Lung (tissue), 11 donors: ENCODE measurements at regions not wholly inside any gene's neighbourhood (a gene's known extent, or its start where the extent isn't known, plus 50 kb on each side); places are given as distances from the start of the nearest gene placed in this dataset.

Experiments used
- ATAC-seq: fragments of 200-7000 bp; cut with Tn5 transposase; one replicate; pipeline ENCODE4 v1.9.1; 2020; ENCODE audit warnings: moderate number of reproducible peaks; ENCODE audit not compliant: insufficient read depth, low FRiP score
- DNase-seq, 3 donors: peaks; one replicate each; pipeline ENCODE4 v3.0.0-alpha.2; 2013 to 2017
- H3K27ac ChIP-seq, 2 donors: one replicate each; pipeline ENCODE4 v1.5.1; 2013; ENCODE audit warnings: mild to moderate bottlenecking in 2 of 2, moderate library complexity in 2 of 2, control low read depth in 1 of 2, inconsistent platforms in 1 of 2, low read depth in 1 of 2, low read length in 1 of 2
- H3K27me3 ChIP-seq, 3 donors: one replicate each; pipeline ENCODE4 v1.5.1; 2013; ENCODE audit warnings: low read length in 2 of 3; ENCODE audit not compliant: control insufficient read depth in 3 of 3, insufficient read depth in 3 of 3
- H3K36me3 ChIP-seq, 4 donors: one replicate each; pipeline ENCODE4 v1.5.1; 2013; ENCODE audit warnings: low read length in 4 of 4, mild to moderate bottlenecking in 1 of 4, moderate library complexity in 1 of 4; ENCODE audit not compliant: control insufficient read depth in 4 of 4, insufficient read depth in 4 of 4
- H3K4me1 ChIP-seq, 5 donors: one replicate each; pipeline ENCODE4 v1.5.1; 2013; ENCODE audit warnings: low read length in 5 of 5, mild to moderate bottlenecking in 2 of 5, moderate library complexity in 1 of 5; ENCODE audit not compliant: control insufficient read depth in 5 of 5, insufficient read depth in 5 of 5
- H3K4me3 ChIP-seq: one replicate; pipeline ENCODE4 v1.5.1; 2013; ENCODE audit warnings: mild to moderate bottlenecking, control low read depth, moderate library complexity
- H3K9ac ChIP-seq, 2 donors: one replicate each; pipeline ENCODE4 v1.5.1; 2013; ENCODE audit warnings: low read length in 2 of 2, control low read depth in 1 of 2; ENCODE audit not compliant: insufficient read depth in 1 of 2
- H3K9me3 ChIP-seq, 4 donors: one replicate each; pipeline ENCODE4 v1.5.1; 2013; ENCODE audit warnings: low read length in 3 of 4, mild to moderate bottlenecking in 1 of 4, moderate library complexity in 1 of 4; ENCODE audit not compliant: control insufficient read depth in 4 of 4, insufficient read depth in 3 of 4
- WGBS, 2 donors: extraction: QIAGEN DNeasy Blood & Tissue Kit; methylation state at CpG; one replicate each; pipeline ENCODE4 v1.1.7; 2013; 5-methylcytosine and 5-hydroxymethylcytosine counted together
- TF ChIP-seq, protein P1 (sequence below): IDR thresholded peaks from 2 replicates; pipeline ENCODE4 v1.5.1; 2012; ENCODE audit warnings: mild to moderate bottlenecking; ENCODE audit errors: control extremely low read depth, extremely low read depth
- donor health status: control.
- donor health status: control.
- donor health status: Bipolar disorder and iron deficiency.
- donor health status: healthy.
- donor health status: DM: yes; HTN: yes; CAD: no.

DNA sequence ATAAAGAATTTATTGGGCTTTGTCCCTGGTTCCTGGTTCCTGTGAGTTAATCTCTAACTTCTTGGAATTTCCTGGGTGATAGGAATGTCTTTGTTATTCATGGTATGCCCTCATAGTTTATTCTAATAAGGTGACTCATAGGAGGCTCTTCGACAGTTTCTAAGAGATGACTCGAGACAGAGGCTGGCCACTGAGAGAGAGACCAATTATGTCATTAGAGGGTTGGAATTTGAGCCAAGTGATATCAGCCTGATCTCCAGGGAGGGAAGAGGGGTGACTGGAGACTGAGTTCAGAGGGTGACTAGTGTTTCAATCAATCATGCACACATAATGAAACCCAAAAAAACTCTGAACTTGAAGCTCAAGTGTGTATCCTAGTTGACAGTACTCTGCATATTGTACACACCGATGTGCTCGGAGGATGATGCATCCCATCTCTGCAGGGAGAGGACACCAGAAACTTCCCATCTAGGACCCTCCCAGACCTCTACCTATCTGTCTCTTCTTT, 185.7 kb downstream of the MTCL1 start:
- 38 to 57% methylated on average over 4 of the region's 4 CpGs for WGBS, 2 donors
- Histone ChIP-seq H3K4me1 (no peaks in the 10 kb centered on the region), H3K9me3 (no peaks in the 10 kb centered on the region), H3K4me3 (no peak overlapping the region), H3K36me3 (no peaks in the 10 kb centered on the region), H3K27me3 (no peaks in the 10 kb centered on the region), H3K27ac (no peak overlapping the region), H3K9ac (no peak overlapping the region)
- TF ChIP-seq, protein P1, sequence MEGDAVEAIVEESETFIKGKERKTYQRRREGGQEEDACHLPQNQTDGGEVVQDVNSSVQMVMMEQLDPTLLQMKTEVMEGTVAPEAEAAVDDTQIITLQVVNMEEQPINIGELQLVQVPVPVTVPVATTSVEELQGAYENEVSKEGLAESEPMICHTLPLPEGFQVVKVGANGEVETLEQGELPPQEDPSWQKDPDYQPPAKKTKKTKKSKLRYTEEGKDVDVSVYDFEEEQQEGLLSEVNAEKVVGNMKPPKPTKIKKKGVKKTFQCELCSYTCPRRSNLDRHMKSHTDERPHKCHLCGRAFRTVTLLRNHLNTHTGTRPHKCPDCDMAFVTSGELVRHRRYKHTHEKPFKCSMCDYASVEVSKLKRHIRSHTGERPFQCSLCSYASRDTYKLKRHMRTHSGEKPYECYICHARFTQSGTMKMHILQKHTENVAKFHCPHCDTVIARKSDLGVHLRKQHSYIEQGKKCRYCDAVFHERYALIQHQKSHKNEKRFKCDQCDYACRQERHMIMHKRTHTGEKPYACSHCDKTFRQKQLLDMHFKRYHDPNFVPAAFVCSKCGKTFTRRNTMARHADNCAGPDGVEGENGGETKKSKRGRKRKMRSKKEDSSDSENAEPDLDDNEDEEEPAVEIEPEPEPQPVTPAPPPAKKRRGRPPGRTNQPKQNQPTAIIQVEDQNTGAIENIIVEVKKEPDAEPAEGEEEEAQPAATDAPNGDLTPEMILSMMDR, result no peak
- ATAC-seq (peak; percentile 82), DNase-seq (peak in 2 of 3 donors; percentile 23 to 40)

DNA sequence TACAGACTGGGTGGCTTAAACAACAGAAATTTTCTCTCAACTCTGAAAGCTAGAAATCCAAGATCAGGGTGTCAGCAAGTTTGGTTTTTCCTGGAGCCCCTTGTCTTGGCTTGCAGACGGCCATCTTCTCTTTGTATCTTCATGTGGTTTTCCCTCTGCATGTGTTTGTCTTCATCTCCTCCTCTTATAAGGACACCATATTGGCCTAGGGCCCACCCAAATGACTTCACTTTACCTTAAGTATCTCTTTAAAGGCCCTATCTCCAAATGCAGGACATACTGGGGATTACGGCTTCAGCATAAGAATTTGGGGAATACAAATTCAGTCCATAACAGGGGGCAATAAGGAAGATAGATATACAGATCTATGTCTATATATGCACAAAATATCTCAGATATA, 187.9 kb downstream of the MTCL1 start:
- Histone ChIP-seq H3K27me3 (peaks cover 0 to under 1% (median 0%) of the 10 kb centered on the region in 3 donors), H3K4me1 (no peaks in the 10 kb centered on the region), H3K9me3 (peaks cover 0 to 9% (median 0%) of the 10 kb centered on the region in 4 donors), H3K27ac (no peak overlapping the region), H3K36me3 (no peaks in the 10 kb centered on the region), H3K4me3 (no peak overlapping the region), H3K9ac (no peak overlapping the region)
- no peak for ATAC-seq
- 93 to 100% methylated on average over 2 of the region's 2 CpGs for WGBS, 2 donors
- TF ChIP-seq, protein P1, result no peak
- no peak for DNase-seq

DNA sequence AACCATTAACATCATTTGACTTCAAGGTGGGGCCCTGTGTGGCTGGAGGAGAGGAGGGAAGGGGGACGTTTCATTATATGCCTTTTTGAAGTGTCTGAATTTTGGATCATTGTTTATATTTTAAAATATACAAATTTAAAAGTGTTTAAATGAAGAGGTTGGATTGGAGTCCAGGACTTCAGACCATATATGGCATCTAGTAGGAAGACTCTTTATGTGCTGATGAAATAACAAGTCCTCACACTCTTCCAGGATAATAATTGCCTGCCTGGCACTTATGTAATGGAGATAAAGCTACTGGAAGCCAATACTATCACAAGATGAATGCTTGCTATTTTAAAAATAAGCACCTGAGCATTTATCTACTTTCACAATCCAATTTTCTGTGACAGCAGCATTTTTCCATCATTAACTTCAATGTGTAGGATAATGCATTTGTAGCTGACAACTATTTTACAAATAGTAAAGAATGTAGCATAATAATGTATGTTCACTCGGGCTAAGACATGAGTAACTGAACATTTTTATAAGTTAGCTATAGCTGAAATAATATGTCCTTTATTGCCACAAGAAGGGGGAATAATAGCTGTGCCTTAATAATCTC, 188.4 kb downstream of the MTCL1 start:
- peaks cover 0 to 11% (median 0%) of the 10 kb centered on the region in 4 donors for H3K9me3 ChIP-seq
- ATAC-seq (no peak), DNase-seq (no peak)
- TF ChIP-seq, protein P1, result no peak
- H3K4me1 ChIP-seq, result no peaks in the 10 kb centered on the region
- WGBS, 2 donors, result 75 to 76% methylated on average over 2 of the region's 2 CpGs
- peaks cover 0 to 2% (median 0%) of the 10 kb centered on the region in 3 donors for H3K27me3 ChIP-seq
- H3K27ac ChIP-seq, result no peak overlapping the region
- H3K36me3 ChIP-seq, result no peaks in the 10 kb centered on the region
- H3K9ac ChIP-seq, result no peak overlapping the region
- no peak overlapping the region for H3K4me3 ChIP-seq
